ENCODE measurements at regions not wholly inside any gene's neighbourhood (a gene's known extent, or its start where the extent isn't known, plus 50 kb on each side); places are given as distances from the start of the nearest gene placed in this dataset.

GRCh38 chr1:241411776-241412338 is 54.9 kb upstream of the RGS7 start:
- no peak for TF ChIP-seq GATA2 (IDR thresholded peaks at IDR 0.05; ENCODE audit: low read depth, low read length)
- TF ChIP-seq GATA3 (IDR thresholded peaks at IDR 0.05; ENCODE audit: low read depth, low read length) = no peak

All from SH-SY5Y (cell line).